ENCODE measurements at regions not wholly inside any gene's neighbourhood (a gene's known extent, or its start where the extent isn't known, plus 50 kb on each side); places are given as distances from the start of the nearest gene placed in this dataset.

- no peak for DNase-seq
These were observed 534.5 kb upstream of the CLINT1 start for GRCh38 chr5:158393457-158393856.

DNA sequence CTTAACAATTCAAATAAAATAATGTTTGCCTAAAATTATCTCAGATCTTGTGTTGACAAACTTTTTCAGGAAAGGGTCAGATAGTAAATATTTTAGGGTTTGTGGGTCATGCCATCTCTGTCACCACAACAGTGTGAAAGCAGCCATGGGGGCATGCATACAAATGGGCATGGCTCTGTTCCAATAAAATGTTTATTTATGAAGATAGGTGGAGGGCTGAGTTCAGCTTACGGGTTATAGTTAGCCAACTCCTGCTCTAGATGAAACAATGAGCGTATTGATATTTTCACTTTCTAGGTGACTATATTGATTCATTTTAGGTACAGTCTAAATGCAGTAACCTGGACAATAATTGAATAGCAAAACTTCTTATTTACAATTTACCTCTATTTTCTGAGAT, 533.8 kb upstream of the CLINT1 start:
- no peak for DNase-seq

GRCh38 chr5:158390577-158390976, 531.6 kb upstream of the CLINT1 start:
- DNase-seq, result no peak

DNA sequence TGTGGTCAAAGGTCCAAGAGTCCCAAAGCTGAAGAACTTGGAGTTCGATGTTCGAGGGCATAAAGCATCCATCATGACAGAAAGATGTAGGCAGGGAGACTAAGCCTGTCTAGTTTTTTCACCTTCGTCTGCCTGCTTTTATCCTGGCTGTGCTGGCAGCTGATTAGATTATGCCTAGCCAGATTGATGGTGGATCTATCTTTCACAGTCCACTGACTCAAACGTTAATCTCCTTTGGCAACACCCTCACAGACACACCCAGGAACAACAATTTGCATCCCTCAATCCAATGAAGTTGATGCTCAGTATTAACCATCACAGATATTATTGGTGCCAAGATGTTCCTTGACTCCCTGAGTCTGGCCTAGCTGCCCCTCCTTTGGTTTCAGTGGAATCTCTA, 530.8 kb upstream of the CLINT1 start:
- no peak for DNase-seq

GRCh38 chr5:158388021-158388420, 529.1 kb upstream of the CLINT1 start:
- no peak for DNase-seq

DNA sequence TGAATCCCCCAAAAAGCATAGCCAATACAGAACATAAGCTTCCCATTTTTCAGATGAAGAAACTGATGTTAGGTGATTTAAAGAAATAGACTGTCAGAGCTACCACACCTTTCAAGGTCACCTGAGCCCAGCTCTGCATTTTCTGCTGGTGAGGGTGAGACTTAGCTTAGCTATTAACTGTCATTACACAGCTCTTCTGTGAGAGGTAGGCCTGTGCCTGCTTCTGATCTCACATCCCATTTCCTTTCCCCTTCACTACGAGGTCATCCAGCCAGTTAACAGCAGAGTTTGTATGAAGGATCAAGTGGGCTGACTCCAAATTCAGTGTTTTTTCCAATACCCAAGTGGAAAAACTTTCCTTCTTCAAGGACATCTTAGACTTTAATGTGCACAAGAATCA, 528.6 kb upstream of the CLINT1 start:
- no peak for DNase-seq

- DNase-seq, result no peak
These were observed 527.0 kb upstream of the CLINT1 start for GRCh38 chr5:158385982-158386381.

GRCh38 chr5:158384535-158385481, 525.9 kb upstream of the CLINT1 start:
- DNase-seq, result no peak

DNA sequence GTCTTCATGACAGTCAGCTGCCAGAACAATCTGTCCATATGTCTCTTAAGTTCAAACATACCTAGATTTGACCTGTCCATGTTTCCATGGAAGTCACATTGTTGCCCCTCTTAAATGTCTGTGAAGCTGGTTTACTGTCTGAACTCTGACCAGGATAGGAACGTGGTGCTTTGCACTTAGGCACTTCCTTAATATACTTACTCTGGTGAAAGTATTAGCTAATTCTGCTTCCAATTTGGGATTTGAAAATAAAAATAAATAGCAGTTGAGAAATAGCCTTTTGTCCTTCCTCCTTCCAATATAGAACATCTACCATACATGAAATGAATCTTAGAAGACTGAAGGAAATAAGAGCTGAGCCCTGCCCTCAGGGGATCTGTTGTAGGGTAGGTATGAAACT, 524.5 kb upstream of the CLINT1 start:
- DNase-seq, result no peak

- peak; percentile 22 for DNase-seq
These were observed 523.5 kb upstream of the CLINT1 start for GRCh38 chr5:158382473-158382872.

DNA sequence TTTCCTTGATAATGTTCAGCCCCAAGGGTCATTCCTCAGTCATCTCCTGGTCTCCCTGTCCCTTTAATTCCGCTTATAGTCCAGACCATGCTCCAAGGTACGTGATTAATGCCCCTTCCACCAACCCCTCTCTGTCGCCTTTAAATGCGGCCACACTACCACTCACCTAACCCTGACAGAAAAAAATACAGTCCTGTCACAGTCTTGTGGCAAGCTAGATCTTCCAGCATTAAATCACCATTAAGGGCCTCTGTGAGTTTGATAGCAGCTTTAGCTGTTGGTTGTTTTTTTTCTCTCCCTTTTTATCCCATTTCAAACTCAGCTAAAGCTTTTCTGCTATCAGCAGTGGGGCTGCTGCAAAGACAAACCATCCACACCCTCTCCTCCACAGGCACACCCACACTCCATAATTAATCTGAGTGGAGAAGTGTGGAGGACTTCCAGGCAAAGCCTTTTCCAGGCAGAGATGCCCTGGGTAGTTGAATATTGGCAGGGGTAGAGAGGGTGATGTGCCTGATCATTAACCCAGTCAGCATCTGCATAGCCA, 522.7 kb upstream of the CLINT1 start:
- DNase-seq, result no peak

DNA sequence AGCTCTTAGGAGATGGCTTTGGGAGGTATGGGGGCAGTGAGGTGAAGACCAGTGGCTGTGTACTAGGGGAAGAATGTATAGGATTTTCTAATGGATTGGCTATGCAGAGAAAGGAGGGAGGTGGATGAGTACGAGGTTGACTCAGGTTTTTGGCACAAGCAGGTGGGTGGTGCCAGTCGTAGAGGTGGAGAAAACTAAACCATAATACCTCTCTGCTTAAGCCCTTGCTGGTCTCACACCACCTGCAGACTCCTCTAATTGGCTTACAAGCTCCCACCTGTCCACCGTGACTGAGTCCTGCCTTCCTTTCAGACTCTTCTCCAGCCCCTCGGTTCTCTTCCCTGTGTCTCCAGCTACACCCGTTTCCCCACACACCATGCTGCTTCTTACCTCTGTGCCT, 521.7 kb upstream of the CLINT1 start:
- no peak for DNase-seq

DNA sequence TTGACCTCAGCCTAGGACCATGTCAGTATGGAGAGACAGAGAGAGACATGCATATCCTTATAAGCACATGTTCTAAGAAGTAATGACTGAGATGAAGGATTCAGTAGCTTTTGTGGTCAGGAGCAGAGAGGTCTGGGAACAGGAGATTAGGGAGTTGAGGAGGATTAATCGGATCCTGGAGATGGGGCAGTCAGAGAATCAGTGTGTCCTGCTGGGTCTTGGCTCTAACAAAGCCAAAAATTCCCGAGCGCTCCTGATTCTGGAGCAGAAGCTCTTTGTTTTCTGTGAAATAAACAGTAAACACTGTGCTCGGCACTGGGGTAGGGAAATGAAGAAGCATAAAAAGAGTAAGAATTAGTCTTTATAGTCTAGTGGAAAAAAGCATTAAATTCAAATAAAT, 520.0 kb upstream of the CLINT1 start:
- DNase-seq, result no peak

GRCh38 chr5:158376679-158377078, 517.7 kb upstream of the CLINT1 start:
- no peak for DNase-seq

- DNase-seq, result no peak
These were observed 516.6 kb upstream of the CLINT1 start for GRCh38 chr5:158375531-158375930.

- DNase-seq, result no peak
These were observed 514.9 kb upstream of the CLINT1 start for GRCh38 chr5:158373608-158374395.

- DNase-seq, result no peak
These were observed 510.3 kb upstream of the CLINT1 start for GRCh38 chr5:158369241-158369640.

- DNase-seq, result no peak
These were observed 509.7 kb upstream of the CLINT1 start for GRCh38 chr5:158368686-158369085.

GRCh38 chr5:158364367-158364766, 505.4 kb upstream of the CLINT1 start:
- no peak for DNase-seq

- no peak for DNase-seq
These were observed 496.0 kb upstream of the CLINT1 start for GRCh38 chr5:158354958-158355357.

DNA sequence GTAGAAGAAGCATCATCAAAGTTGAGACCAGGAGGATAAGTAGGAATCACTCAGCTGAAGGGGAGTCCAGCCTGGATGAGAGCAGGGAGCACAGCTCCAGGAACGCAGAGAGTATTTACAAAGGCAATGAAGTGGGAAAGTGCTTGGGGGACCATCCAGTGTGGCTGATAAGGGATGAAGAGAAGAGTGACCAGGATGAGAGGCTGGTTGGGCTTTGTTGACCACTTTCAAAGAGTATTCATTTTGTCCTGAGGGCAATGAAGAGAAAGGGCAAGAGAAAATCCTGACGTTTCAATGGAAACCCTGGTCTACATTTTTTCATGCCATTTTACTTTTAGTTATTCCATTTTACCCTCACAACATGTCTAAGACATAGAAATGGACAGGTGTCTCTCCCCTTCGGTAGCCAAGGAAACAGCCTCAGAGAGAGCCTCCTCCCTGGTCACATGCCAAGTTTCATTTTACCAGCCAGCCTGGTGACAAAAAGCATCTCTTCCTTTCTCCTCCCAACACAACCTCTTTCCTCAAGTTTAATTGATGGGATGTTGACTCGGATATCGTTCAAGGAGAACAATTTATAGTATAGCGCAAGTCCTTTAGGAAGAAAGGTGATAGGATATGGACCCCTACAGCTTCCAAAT, 492.7 kb upstream of the CLINT1 start:
- DNase-seq, result no peak

- no peak for DNase-seq
These were observed 491.0 kb upstream of the CLINT1 start for GRCh38 chr5:158349987-158350386.

DNA sequence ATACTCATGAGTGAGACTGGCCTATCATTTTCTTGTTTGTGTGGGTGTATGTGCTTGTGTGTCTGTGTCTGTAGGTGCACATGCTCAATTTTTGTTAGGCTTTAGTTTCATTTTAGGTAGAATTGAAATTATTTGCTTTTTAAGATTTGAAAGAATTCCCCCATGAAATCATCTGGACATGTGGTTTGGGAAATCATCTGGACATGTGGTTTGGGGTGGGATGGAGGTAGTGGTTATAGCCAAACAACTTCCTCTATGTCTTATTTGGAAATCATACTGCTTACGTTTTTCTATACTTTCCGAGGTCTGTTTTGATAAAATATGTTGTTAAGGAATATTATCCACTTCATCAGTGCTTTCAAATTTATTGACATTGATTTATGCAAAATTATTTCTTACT, 485.4 kb upstream of the CLINT1 start:
- no peak for DNase-seq

Measured in activated CD8-positive, alpha-beta memory T cell treated with anti-CD3 and anti-CD28 coated beads, Interleukin-2, amount 50 U/mL, for 4 hours (primary cell).